Pulmonary artery endothelial cell (primary cell): ENCODE measurements at regions not wholly inside any gene's neighbourhood (a gene's known extent, or its start where the extent isn't known, plus 50 kb on each side); places are given as distances from the start of the nearest gene placed in this dataset.

Experiments
- DNase-seq: peaks from one replicate; pipeline ENCODE4 v3.0.0-alpha.2; 2011; ENCODE audit warnings: low read depth, low spot score

- no peak for DNase-seq
Measured at GRCh38 chr11:36933481-36933880, 335.4 kb upstream of the RAG2 start.

GRCh38 chr11:36931139-36931538 lies 333.1 kb upstream of the RAG2 start:
- DNase-seq, result no peak

- DNase-seq, result no peak
Measured at GRCh38 chr11:36930256-36930655, 332.2 kb upstream of the RAG2 start.

- no peak for DNase-seq
Measured at GRCh38 chr11:36929401-36929800, 331.4 kb upstream of the RAG2 start.

- no peak for DNase-seq
Measured at GRCh38 chr11:36928621-36929020, 330.6 kb upstream of the RAG2 start.

- DNase-seq, result no peak
Measured at GRCh38 chr11:36899800-36900199, 301.8 kb upstream of the RAG2 start.

GRCh38 chr11:36890841-36891240 lies 292.8 kb upstream of the RAG2 start:
- DNase-seq, result no peak

GRCh38 chr11:36890121-36890679 lies 292.2 kb upstream of the RAG2 start:
- DNase-seq, result no peak

- no peak for DNase-seq
Measured at GRCh38 chr11:36885154-36885553, 287.1 kb upstream of the RAG2 start.

- no peak for DNase-seq
Measured at GRCh38 chr11:36878737-36879136, 280.7 kb upstream of the RAG2 start.

- no peak for DNase-seq
Measured at GRCh38 chr11:36877149-36877548, 279.1 kb upstream of the RAG2 start.

GRCh38 chr11:36876266-36876665 lies 278.2 kb upstream of the RAG2 start:
- no peak for DNase-seq

- DNase-seq, result no peak
Measured at GRCh38 chr11:36874291-36874690, 276.3 kb upstream of the RAG2 start.

GRCh38 chr11:36870361-36870760 lies 272.3 kb upstream of the RAG2 start:
- DNase-seq, result no peak

GRCh38 chr11:36868380-36868779 lies 270.3 kb upstream of the RAG2 start:
- no peak for DNase-seq

GRCh38 chr11:36865846-36866245 lies 267.8 kb upstream of the RAG2 start:
- no peak for DNase-seq

- DNase-seq, result no peak
Measured at GRCh38 chr11:36854875-36855274, 256.8 kb upstream of the RAG2 start.

- no peak for DNase-seq
Measured at GRCh38 chr11:36848660-36849059, 250.6 kb upstream of the RAG2 start.

GRCh38 chr11:36840378-36840777 lies 242.3 kb upstream of the RAG2 start:
- no peak for DNase-seq

GRCh38 chr11:36837831-36838437 lies 239.9 kb upstream of the RAG2 start:
- no peak for DNase-seq

- no peak for DNase-seq
Measured at GRCh38 chr11:36825251-36825650, 227.2 kb upstream of the RAG2 start.

- no peak for DNase-seq
Measured at GRCh38 chr11:36824349-36824748, 226.3 kb upstream of the RAG2 start.

- DNase-seq, result no peak
Measured at GRCh38 chr11:36822829-36823228, 224.8 kb upstream of the RAG2 start.

GRCh38 chr11:36818410-36818809 lies 220.4 kb upstream of the RAG2 start:
- DNase-seq, result no peak
